ENCODE measurements at regions not wholly inside any gene's neighbourhood (a gene's known extent, or its start where the extent isn't known, plus 50 kb on each side); places are given as distances from the start of the nearest gene placed in this dataset.

DNA sequence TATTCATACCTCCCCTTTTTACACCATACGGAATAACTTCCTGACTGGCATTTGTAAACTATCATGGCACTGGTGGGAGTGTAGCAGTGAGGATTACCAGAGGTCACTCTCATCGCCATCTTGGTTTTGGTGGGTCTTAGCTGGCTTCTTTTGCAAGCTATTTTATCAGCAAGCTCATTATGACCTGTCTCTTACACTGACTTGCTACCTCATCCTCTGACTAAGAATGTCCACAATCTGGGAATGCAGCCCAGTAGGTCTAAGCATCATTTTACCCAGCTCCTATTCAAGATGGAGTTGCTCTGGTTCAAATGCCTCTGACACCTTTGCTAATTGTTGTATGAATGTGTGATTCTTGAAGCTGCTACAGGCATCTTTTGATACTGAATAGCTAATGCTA is 950.8 kb upstream of the SLC39A10 start:
- no peak overlapping the region for H3K27ac ChIP-seq
- no peaks in the 10 kb centered on the region for H3K36me3 ChIP-seq
- no peaks in the 10 kb centered on the region for H3K4me1 ChIP-seq (ENCODE audit: low read depth)
- H3K27me3 ChIP-seq: no peaks in the 10 kb centered on the region
- no peak overlapping the region for H3K4me3 ChIP-seq
- DNase-seq (ENCODE audit: low read depth in 1 of 2, low spot score in 1 of 2): no peak
- TF ChIP-seq, protein P1, sequence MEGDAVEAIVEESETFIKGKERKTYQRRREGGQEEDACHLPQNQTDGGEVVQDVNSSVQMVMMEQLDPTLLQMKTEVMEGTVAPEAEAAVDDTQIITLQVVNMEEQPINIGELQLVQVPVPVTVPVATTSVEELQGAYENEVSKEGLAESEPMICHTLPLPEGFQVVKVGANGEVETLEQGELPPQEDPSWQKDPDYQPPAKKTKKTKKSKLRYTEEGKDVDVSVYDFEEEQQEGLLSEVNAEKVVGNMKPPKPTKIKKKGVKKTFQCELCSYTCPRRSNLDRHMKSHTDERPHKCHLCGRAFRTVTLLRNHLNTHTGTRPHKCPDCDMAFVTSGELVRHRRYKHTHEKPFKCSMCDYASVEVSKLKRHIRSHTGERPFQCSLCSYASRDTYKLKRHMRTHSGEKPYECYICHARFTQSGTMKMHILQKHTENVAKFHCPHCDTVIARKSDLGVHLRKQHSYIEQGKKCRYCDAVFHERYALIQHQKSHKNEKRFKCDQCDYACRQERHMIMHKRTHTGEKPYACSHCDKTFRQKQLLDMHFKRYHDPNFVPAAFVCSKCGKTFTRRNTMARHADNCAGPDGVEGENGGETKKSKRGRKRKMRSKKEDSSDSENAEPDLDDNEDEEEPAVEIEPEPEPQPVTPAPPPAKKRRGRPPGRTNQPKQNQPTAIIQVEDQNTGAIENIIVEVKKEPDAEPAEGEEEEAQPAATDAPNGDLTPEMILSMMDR (IDR thresholded peaks at IDR 0.05; ENCODE audit: low read depth, low read length): no peak
- no peaks in the 10 kb centered on the region for H3K9me3 ChIP-seq (ENCODE audit: low read depth)

DNA sequence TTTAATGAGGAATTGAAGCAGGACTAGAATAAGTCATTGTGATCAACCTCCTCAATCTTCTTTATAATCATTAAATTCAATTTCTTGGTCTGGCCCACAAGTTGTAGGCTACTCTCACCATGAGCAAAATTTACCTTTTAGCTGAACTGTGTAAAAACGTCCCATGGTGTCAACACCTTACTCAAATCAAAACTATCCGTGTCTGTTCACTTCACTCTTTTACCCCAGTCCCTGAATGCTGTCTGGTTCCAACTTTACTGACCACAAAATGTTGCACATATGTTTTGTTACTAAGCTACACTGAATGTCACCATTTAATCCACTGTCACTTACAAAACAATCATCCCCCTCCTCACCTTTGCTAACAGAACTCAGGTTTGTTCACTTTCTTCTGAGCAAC is 951.6 kb upstream of the SLC39A10 start:
- H3K9me3 ChIP-seq (ENCODE audit: low read depth): no peaks in the 10 kb centered on the region
- no peak overlapping the region for H3K27ac ChIP-seq
- H3K4me3 ChIP-seq: no peak overlapping the region
- DNase-seq (ENCODE audit: low read depth in 1 of 2, low spot score in 1 of 2): no peak
- TF ChIP-seq, protein P1 (IDR thresholded peaks at IDR 0.05; ENCODE audit: low read depth, low read length): no peak
- H3K4me1 ChIP-seq (ENCODE audit: low read depth): no peaks in the 10 kb centered on the region
- H3K27me3 ChIP-seq: no peaks in the 10 kb centered on the region
- no peaks in the 10 kb centered on the region for H3K36me3 ChIP-seq

DNA sequence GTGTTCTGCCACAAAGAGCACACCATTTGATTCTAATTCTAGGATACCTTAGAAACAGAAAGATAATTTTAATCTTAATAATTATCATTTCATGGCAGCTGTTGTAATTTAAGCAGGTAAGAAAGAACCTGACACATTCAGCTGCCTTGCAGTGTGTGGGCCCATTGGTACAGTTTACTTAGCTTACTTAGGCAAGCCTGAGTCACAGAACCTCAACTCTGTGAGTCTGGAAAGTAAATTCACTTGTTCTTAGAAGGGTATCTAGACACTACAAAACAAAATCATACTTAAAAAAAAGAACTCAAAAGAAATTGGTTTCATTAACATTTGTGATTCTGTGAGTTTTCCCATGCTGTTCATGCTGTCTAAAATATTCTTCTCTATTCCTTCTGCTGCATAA is 956.3 kb upstream of the SLC39A10 start:
- Histone ChIP-seq H3K36me3 (no peaks in the 10 kb centered on the region), H3K4me3 (no peak overlapping the region), H3K9me3 (ENCODE audit: low read depth) (no peaks in the 10 kb centered on the region), H3K4me1 (ENCODE audit: low read depth) (no peaks in the 10 kb centered on the region), H3K27me3 (no peaks in the 10 kb centered on the region), H3K27ac (no peak overlapping the region)
- DNase-seq (ENCODE audit: low read depth in 1 of 2, low spot score in 1 of 2): no peak
- TF ChIP-seq, protein P1 (IDR thresholded peaks at IDR 0.05; ENCODE audit: low read depth, low read length): no peak

DNA sequence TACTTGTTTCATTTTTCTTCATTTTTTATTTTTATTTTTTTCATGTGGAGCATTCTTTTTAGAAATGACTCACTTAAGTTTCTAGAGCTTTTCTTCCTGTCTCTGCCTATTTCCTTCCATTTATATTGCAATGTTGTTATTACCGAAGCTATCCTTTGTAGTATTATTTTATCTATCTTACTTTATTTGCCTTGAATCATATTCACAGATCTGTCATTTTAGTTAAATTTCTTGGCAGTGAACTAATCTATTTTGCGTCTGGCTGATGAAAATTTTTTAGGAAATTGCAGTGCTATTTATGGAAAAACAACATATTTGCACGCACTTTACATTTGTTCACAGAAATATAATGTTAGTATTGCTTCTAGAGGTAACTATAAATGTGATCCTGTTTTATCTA is 956.9 kb upstream of the SLC39A10 start:
- Histone ChIP-seq H3K4me3 (no peak overlapping the region), H3K9me3 (ENCODE audit: low read depth) (no peaks in the 10 kb centered on the region), H3K4me1 (ENCODE audit: low read depth) (no peaks in the 10 kb centered on the region), H3K27ac (no peak overlapping the region), H3K36me3 (no peaks in the 10 kb centered on the region), H3K27me3 (no peaks in the 10 kb centered on the region)
- no peak for DNase-seq (ENCODE audit: low read depth in 1 of 2, low spot score in 1 of 2)
- TF ChIP-seq, protein P1 (IDR thresholded peaks at IDR 0.05; ENCODE audit: low read depth, low read length): no peak

DNA sequence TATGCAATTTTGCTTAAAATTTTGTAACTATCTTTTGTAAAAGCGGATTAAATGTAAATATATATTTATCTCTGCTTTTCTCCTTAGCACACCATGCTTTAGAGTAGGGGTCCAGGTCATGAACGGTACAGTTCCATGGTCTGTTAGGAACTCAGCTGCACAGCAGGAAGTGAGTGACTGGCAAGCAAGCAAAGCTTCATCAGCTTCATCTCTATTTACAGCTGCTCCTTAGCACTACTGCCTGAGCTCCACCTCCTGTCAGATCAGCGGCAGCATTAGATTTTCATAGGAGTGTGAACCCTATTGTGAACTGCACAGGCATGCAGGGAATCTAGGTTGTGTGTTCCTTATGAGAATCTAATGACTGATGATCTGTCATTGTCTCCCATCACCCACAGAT is 959.0 kb upstream of the SLC39A10 start:
- no peak for DNase-seq (ENCODE audit: low read depth in 1 of 2, low spot score in 1 of 2)
- no peaks in the 10 kb centered on the region for H3K4me1 ChIP-seq (ENCODE audit: low read depth)

More for the DNA sequence above, 959.0 kb upstream of the SLC39A10 start:
- Histone ChIP-seq H3K36me3 (no peaks in the 10 kb centered on the region), H3K27me3 (no peaks in the 10 kb centered on the region), H3K27ac (no peak overlapping the region), H3K9me3 (ENCODE audit: low read depth) (no peaks in the 10 kb centered on the region), H3K4me3 (no peak overlapping the region)
- TF ChIP-seq, protein P1 (IDR thresholded peaks at IDR 0.05; ENCODE audit: low read depth, low read length): no peak
